Activated CD4-positive, alpha-beta T cell treated with anti-CD3 and anti-CD28 coated beads, Interleukin-2, amount 10 ng/mL, durations not matched to agents 7 days and 5 days (primary cell): ENCODE measurements at regions not wholly inside any gene's neighbourhood (a gene's known extent, or its start where the extent isn't known, plus 50 kb on each side); places are given as distances from the start of the nearest gene placed in this dataset.

ENCODE experiments used
- CTCF ChIA-PET: fragments of 350-600 bp; sonication (Branson Sonifier 250); formaldehyde crosslinking; loops from one replicate; lab custom pipeline; 2021; ENCODE audit warnings: antibody characterized with exemption; lab: Charles Lee
- POLR2A ChIA-PET: fragments of 350-600 bp; sonication (Branson Sonifier 250); formaldehyde crosslinking; loops from one replicate; lab custom pipeline; 2021; ENCODE audit warnings: antibody characterized with exemption; lab: Charles Lee
- DNase-seq: peaks from one replicate; pipeline ENCODE4 v3.0.0-alpha.2; 2020
- H3K27ac Mint-ChIP-seq: one replicate; pipeline ENCODE4 v1.8.0; 2021; ENCODE audit warnings: mild to moderate bottlenecking, moderate library complexity, mixed read lengths
- H3K27me3 Mint-ChIP-seq: one replicate; pipeline ENCODE4 v1.8.0; 2021; ENCODE audit warnings: mixed read lengths
- H3K36me3 Mint-ChIP-seq: one replicate; pipeline ENCODE4 v1.8.0; 2021; ENCODE audit warnings: low read depth, mixed read lengths
- H3K4me1 Mint-ChIP-seq: one replicate; pipeline ENCODE4 v1.8.0; 2021; ENCODE audit warnings: mixed read lengths
- H3K4me3 Mint-ChIP-seq: one replicate; pipeline ENCODE4 v1.8.0; 2021; ENCODE audit warnings: mild to moderate bottlenecking, moderate library complexity, mixed read lengths
- H3K9me3 Mint-ChIP-seq: one replicate; pipeline ENCODE4 v1.8.0; 2021; ENCODE audit warnings: mixed read lengths

DNA sequence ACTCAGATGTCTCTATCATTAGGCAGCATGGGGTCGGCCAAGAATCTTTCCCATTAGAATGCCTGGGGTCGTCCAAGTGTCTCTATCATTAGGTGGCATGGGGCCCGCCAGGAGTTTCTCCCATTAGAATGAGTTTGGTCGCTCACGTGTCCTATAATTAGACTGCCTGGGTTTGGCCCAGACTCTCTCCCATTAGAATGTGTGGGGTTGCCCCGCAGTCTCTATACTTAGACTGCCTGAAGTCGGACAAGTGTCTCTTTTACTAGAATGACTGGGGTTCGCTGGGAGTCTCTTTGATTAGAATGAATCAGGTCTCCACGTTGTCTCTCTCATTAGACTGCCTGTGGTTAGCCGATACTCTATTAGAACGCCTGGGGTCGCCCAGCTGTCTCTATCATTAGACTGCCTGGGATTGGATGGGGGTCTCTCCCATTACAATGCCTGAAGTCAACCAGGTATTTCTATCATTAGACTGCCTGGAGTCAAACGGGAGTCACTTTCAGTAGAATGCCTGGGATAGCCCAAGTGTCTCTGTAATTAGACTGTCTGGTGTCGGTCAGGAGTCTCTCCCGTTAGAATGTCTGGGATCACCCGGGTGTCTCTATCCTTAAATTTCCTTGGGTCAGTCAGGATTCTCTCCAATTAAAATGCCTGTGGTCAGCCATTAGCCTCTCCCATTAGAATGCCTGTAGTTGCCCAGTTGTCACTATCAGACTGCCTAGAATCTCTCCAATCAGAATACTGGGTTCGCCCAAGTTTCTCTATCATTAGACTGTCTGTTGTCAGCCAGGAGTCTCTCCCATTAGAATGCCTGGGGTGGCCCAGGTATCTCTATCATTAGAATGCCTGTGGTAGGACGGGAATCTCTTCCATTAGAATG, 1454.1 kb downstream of the UQCRFS1 start:
- peaks cover 53% of the 10 kb centered on the region for H3K9me3 Mint-ChIP-seq
- no peak overlapping the region for H3K4me3 Mint-ChIP-seq
- POLR2A ChIA-PET = no interaction called here

DNA sequence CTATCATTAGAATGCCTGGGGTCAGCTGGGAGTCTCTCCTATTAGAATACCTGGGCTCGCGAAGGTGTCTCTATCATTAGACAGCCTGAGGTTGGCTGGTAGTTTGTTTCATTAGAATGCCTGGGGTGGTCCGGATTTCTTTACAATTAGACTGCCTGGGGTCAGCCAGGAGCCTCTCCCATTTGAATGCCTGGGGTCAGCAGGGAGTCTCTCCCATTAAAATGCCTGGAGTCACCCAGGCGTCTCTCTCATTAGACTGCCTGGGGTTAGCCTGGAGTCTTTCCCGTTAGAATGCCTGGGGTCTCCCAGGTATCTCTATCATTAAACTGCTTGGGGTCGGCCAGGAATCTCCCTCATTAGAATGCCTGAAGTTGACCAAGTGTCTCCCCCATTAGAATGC, 1458.3 kb downstream of the UQCRFS1 start:
- ChIA-PET CTCF (no interaction called here), POLR2A (no interaction called here)
- H3K27me3 Mint-ChIP-seq = no peaks in the 10 kb centered on the region
- no peaks in the 10 kb centered on the region for H3K36me3 Mint-ChIP-seq
- H3K4me3 Mint-ChIP-seq = no peak overlapping the region
- no peak overlapping the region for H3K27ac Mint-ChIP-seq
- no peak for DNase-seq
- peaks cover 37% of the 10 kb centered on the region for H3K9me3 Mint-ChIP-seq
- H3K4me1 Mint-ChIP-seq = no peaks in the 10 kb centered on the region

More for the DNA sequence above, 1454.1 kb downstream of the UQCRFS1 start:
- CTCF ChIA-PET = no interaction called here
- Mint-ChIP-seq H3K27me3 (no peaks in the 10 kb centered on the region), H3K4me1 (no peaks in the 10 kb centered on the region), H3K36me3 (no peaks in the 10 kb centered on the region), H3K27ac (no peak overlapping the region)
- DNase-seq = no peak

DNA sequence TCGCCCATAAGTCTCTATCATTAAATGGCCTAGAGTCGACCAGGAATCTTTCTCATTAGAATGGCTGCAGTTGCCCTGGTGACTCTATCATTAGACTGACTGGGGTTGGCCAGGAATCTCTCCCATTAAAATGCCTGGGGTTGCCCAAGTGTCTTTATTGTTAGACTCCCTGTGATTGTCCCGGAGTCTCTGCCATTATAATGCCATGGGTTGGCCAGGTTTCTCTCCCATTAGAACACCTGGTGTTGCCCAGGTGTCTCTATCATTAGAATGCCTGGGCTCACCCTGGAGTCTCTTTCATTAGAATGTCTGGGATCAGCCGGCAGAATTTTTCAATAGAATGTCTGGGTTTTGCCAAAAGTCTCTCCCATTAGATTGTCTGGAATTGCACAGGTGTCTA, 1459.3 kb downstream of the UQCRFS1 start:
- no peak overlapping the region for H3K27ac Mint-ChIP-seq
- POLR2A ChIA-PET = no interaction called here
- no peaks in the 10 kb centered on the region for H3K36me3 Mint-ChIP-seq
- no peak overlapping the region for H3K4me3 Mint-ChIP-seq
- CTCF ChIA-PET = no interaction called here
- no peaks in the 10 kb centered on the region for H3K4me1 Mint-ChIP-seq
- DNase-seq = no peak
- no peaks in the 10 kb centered on the region for H3K27me3 Mint-ChIP-seq
- peaks cover 36% of the 10 kb centered on the region for H3K9me3 Mint-ChIP-seq

DNA sequence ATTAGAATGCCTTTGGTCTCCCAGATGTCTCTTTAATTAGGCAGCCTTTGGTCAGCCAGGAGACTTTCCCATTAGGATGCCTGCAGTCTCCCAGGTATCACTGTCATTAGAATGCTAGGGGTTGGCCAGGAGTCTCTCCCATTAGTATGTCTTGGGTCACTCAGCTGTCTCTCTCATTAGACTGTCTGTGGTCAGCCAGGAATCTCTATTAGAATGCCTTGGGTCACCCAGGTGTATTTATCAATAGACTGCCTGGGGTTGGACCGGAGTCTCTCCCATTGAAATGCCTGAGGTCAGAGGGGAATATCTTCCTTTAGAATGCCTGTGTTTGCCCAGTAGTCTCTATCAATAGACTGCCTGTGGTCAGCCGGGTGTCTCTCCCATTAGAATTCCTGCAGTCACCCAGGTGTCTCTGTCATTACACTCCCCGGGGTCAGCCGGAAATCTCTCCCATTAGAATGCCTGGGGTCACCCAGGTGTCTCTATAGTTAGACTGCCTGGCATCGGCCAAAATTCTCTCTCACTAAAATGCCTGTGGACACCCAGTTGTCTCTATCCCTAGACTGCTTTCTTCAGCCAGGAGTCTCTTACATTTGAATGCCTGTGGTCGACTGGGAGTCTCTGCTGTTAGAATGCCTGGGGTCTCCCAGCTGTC, 1460.3 kb downstream of the UQCRFS1 start:
- ChIA-PET POLR2A (no interaction called here), CTCF (no interaction called here)
- H3K9me3 Mint-ChIP-seq = peaks cover 33% of the 10 kb centered on the region
- no peaks in the 10 kb centered on the region for H3K36me3 Mint-ChIP-seq
- H3K27me3 Mint-ChIP-seq = no peaks in the 10 kb centered on the region
- no peak overlapping the region for H3K4me3 Mint-ChIP-seq
- DNase-seq = no peak
- no peaks in the 10 kb centered on the region for H3K4me1 Mint-ChIP-seq
- H3K27ac Mint-ChIP-seq = no peak overlapping the region

DNA sequence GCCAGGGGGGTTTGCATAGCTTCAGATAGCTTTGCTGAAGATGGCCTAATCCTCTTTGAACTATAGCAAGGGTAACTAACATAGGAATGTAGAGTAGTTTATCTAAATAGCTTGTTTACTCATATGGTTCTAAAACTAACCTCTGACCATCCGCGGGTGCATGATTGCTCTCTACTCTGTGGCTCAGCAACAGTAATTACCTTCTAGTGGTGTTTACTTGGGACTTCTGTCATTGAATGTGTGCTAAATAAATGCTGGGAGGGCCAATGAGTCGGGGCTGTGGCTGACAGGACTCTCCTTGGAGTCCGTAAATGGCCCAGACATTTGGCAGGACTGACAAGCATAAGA, 1461.9 kb downstream of the UQCRFS1 start:
- Mint-ChIP-seq H3K4me3 (no peak overlapping the region), H3K27me3 (no peaks in the 10 kb centered on the region), H3K36me3 (no peaks in the 10 kb centered on the region), H3K27ac (no peak overlapping the region), H3K9me3 (peaks cover 33% of the 10 kb centered on the region), H3K4me1 (no peaks in the 10 kb centered on the region)
- POLR2A ChIA-PET = no interaction called here
- CTCF ChIA-PET = no interaction called here
- DNase-seq = no peak

DNA sequence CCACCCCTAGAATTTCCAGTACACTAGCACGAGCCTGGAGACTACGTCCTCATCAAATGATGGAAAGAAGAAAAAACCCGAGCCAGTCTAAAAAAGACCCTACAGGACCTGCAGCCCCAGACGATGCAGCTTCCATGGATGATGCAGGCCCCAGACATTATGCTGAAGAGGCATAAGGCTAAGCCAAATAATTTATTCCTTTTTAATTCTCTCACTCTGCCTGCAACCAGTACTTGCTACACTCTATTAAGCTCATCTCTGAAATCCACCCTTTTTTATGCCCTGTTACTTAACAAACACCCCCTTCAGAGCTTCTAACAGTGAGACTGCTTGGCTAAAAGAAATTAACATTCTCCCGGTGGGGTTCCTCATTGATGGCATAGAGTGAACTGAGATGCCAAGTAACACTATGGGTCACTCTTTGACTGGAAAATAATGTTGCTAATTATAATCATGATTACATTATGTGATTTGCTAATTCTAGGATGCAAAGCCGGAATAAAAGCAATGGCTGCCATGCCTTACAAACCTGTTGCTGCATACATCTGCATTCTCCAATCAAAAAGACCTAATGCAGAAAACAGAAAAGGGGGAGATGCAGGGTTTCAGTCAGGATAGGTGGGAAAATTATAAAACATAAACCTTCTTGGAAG, 1462.4 kb downstream of the UQCRFS1 start:
- no peaks in the 10 kb centered on the region for H3K36me3 Mint-ChIP-seq
- no peaks in the 10 kb centered on the region for H3K27me3 Mint-ChIP-seq
- H3K27ac Mint-ChIP-seq = no peak overlapping the region
- H3K4me3 Mint-ChIP-seq = no peak overlapping the region
- no peaks in the 10 kb centered on the region for H3K4me1 Mint-ChIP-seq
- POLR2A ChIA-PET = no interaction called here
- peaks cover 35% of the 10 kb centered on the region for H3K9me3 Mint-ChIP-seq
- no peak for DNase-seq
- CTCF ChIA-PET = no interaction called here

DNA sequence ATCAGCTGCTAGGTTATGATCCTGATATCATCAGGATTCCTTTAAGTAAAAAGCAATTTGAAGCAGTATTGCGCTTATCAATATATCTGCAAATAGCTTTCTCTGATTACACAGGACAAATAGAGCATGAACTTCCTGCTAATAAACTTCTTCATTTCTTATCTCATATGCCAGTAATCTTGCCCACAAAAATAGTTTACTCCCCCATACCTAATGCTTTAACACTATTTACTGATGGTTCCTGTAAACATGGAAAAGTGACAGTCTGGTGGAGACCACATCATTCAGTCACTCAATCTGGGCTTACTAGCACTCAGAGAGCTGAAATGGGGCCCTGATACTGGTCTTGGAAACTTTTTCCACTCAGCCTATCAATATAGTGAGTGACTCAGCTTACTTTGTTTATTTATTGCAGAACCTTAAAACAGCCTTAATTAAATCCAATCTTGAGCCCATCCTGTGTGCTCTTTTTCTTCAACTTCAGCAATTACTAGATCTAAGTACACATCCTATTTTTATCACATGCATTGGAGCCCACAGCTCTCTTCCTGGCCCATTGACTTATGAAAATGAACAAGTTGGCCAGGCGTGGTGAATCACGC, 1464.3 kb downstream of the UQCRFS1 start:
- no peaks in the 10 kb centered on the region for H3K27me3 Mint-ChIP-seq
- no peak overlapping the region for H3K27ac Mint-ChIP-seq
- H3K4me3 Mint-ChIP-seq = no peak overlapping the region
- ChIA-PET POLR2A (no interaction called here), CTCF (no interaction called here)
- H3K9me3 Mint-ChIP-seq = peaks cover 28% of the 10 kb centered on the region
- no peaks in the 10 kb centered on the region for H3K36me3 Mint-ChIP-seq
- H3K4me1 Mint-ChIP-seq = no peaks in the 10 kb centered on the region
- no peak for DNase-seq

DNA sequence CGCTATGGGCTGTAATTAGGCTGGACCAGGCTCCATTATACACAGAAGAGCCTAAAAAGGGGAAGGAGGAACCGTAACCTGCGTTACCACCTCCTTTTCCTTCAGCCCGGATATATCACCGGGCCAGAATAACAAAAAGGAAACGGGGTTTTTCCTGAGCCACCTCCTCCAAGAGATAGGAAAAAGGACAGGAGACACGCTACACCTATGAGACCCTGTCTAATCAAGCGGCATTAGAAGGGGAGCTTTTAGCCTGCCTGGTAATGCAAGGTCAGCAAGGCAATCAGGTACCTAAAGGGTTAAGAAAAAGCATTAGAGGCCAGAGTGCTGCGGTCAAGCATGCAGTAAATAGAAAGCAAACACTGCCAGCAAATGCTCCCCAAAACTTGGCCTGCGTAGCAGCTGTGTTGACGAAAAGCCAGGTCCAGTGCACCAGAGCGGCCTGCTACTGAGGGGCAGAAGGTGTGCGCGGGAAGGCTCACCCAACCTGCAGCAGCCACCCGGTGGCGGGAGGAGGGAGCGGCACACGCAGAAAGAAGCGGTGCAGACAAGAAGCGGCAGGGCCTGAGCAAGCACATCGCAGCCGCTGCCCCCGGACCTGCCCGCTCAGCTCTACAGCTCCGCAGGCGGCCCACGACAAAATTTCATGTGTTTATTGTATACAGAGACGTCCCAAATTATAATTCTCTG, 1466.1 kb downstream of the UQCRFS1 start:
- no peak for DNase-seq
- Mint-ChIP-seq H3K27ac (no peak overlapping the region), H3K36me3 (no peaks in the 10 kb centered on the region), H3K4me1 (no peaks in the 10 kb centered on the region), H3K27me3 (no peaks in the 10 kb centered on the region), H3K9me3 (peaks cover 18% of the 10 kb centered on the region), H3K4me3 (no peak overlapping the region)
- ChIA-PET CTCF (no interaction called here), POLR2A (no interaction called here)

DNA sequence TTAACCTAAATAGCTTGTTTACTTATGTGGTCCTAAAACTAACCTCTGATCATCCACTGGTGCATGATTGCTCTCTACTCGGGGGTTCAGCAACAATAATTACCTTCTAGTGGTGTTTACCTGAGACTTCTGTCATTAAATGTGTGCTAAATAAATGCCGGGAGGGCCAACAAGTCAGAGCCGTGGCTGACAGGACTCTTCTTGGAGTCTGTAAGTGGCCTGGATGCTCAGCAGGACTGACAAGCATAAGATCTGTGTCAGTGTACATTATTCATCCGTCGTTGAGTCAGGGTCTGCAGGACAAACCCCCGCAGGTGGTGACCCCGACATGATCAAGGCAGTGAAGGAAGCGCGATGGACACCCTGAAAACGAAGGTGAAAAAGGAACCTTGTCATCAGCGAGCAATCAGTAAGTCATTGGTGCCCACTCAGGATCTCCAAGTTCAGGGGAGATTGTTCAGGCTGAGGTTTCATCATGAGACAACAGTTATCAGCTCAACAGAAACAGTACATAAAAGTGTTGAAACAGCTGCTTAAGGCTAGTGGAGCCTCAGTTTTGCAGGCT, 1466.9 kb downstream of the UQCRFS1 start:
- peaks cover 21% of the 10 kb centered on the region for H3K9me3 Mint-ChIP-seq
- no peak for DNase-seq
- H3K4me3 Mint-ChIP-seq = no peak overlapping the region
- H3K27me3 Mint-ChIP-seq = no peaks in the 10 kb centered on the region
- CTCF ChIA-PET = no interaction called here
- no peaks in the 10 kb centered on the region for H3K36me3 Mint-ChIP-seq
- H3K4me1 Mint-ChIP-seq = no peaks in the 10 kb centered on the region
- POLR2A ChIA-PET = no interaction called here
- no peak overlapping the region for H3K27ac Mint-ChIP-seq

DNA sequence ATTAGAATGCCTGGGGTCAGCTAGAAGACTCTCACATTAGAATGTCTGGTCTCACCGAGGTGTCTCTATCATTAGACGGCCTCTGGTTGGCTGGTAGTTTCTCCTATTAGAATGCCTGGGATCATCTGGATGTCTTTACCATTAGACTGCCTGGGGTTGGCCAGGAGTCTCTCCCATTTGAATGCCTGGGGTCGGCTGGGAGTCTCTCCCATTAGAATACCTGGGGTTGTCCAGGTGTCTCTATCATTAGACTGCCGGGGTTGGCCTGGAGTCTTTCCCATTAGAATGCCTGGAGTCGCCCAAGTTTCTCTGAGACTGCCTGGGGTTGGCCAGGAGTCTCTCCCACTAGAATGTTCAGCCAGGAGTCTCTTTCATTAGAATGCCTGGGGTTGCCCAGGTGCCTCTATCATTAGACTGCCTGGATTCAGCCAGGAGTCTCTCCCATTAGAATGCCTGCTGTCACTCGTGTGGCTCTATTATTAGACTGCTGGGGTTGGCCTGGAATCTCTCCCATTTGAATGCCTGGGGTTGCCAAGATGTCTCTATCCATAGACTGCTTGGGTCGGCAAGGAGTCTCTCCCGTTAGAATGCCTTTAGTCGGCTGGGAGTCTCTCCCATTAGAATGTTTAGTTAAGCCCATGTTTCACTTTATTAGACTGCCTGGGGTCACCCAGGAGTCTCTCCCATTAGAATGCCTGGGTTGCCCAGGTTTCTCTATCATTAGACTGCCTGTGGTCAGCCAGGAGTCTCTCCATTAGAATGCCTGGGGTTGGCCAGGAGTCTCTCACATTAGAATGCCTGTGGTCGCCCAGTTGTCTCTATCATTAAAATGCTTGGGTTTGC, 1467.8 kb downstream of the UQCRFS1 start:
- Mint-ChIP-seq H3K4me3 (no peak overlapping the region), H3K4me1 (no peaks in the 10 kb centered on the region), H3K36me3 (no peaks in the 10 kb centered on the region), H3K9me3 (peaks cover 22% of the 10 kb centered on the region), H3K27ac (no peak overlapping the region), H3K27me3 (no peaks in the 10 kb centered on the region)
- no peak for DNase-seq
- ChIA-PET CTCF (no interaction called here), POLR2A (no interaction called here)

DNA sequence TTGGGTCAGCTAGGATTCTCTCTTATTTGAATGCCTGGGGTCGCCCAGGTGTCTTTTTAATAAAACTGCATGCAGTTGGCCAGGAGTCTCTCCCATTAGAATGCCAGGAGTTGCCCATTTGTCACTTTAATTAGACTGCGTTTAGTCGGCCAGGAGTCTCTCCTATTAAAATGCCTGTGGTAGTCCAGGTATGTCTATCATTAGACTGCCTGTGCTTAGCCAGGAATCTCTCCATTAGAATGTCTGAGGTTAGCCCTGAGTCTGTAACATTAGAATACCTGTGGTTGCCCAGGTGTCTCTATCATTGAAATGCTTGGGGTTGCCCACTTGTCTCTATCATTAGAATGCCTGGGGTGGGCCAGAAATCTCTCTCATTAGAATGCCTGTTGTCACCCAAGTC, 1470.9 kb downstream of the UQCRFS1 start:
- H3K9me3 Mint-ChIP-seq = peaks cover 30% of the 10 kb centered on the region
- ChIA-PET POLR2A (no interaction called here), CTCF (no interaction called here)
- no peaks in the 10 kb centered on the region for H3K36me3 Mint-ChIP-seq
- no peaks in the 10 kb centered on the region for H3K27me3 Mint-ChIP-seq
- no peaks in the 10 kb centered on the region for H3K4me1 Mint-ChIP-seq
- H3K4me3 Mint-ChIP-seq = no peak overlapping the region
- DNase-seq = no peak
- no peak overlapping the region for H3K27ac Mint-ChIP-seq

DNA sequence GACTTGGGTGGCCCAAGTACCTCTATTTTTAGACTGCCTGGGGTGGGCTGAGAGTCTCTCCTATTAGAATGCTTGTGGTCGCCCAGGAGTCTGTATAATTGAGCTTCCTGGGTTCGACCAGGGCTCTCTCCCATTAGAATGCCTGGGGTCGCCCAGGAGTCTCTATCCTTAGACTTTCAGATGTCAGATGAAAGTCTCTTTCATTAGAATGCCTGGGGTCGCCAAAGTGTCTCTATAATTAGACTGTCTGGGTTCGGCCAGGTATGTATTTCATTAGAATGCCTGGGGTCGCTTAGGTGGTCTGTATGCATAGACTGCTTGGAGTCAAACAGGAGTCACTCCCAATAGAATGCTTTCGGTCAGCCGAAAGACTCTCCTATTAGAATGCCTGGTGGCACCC, 1471.7 kb downstream of the UQCRFS1 start:
- POLR2A ChIA-PET = no interaction called here
- Mint-ChIP-seq H3K4me1 (no peaks in the 10 kb centered on the region), H3K27me3 (no peaks in the 10 kb centered on the region), H3K36me3 (no peaks in the 10 kb centered on the region), H3K9me3 (peaks cover 36% of the 10 kb centered on the region), H3K27ac (no peak overlapping the region), H3K4me3 (no peak overlapping the region)
- CTCF ChIA-PET = no interaction called here
- DNase-seq = no peak
